GM23338 (cell line): ENCODE measurements at regions not wholly inside any gene's neighbourhood (a gene's known extent, or its start where the extent isn't known, plus 50 kb on each side); places are given as distances from the start of the nearest gene placed in this dataset.

Experiments used
- CREB1 ChIP-seq: fragments of 250-450 bp; sonication (Bioruptor Pico); IDR thresholded peaks from 2 replicates; pipeline ENCODE4 v1.5.0; 2020; ENCODE audit warnings: low read depth, mild to moderate bottlenecking, moderate library complexity
- EZH2 ChIP-seq: fragments of 200-600 bp; sonication (generic); IDR thresholded peaks from one replicate; pipeline ENCODE4 v1.8.0; 2017; ENCODE audit warnings: antibody characterized with exemption, mild to moderate bottlenecking, low read depth; ENCODE audit not compliant: unreplicated experiment
- NANOG ChIP-seq: IDR thresholded peaks from 2 replicates; pipeline ENCODE4 v1.6.1; 2016; ENCODE audit warnings: antibody characterized with exemption, borderline replicate concordance
- POLR2AphosphoS5 ChIP-seq: IDR thresholded peaks from 2 replicates; pipeline ENCODE4 v1.6.1; 2016; ENCODE audit warnings: antibody characterized with exemption, low read depth
- ZNF114 ChIP-seq: fragments of 250-450 bp; sonication (Bioruptor Pico); IDR thresholded peaks from 2 replicates; pipeline ENCODE4 v1.5.0; 2020; ENCODE audit warnings: mild to moderate bottlenecking, moderate library complexity
- TF ChIP-seq, protein P1 (sequence below), 2 experiments: fragments of 200-600 bp in 1 of 2; sonication (generic) in 1 of 2; conservative IDR thresholded peaks; 2 replicates each; pipeline versions ENCODE4 v1.5.1 to v1.6.1; 2016 to 2017; ENCODE audit warnings: antibody characterized with exemption in 2 of 2, low read depth in 2 of 2, mild to moderate bottlenecking in 2 of 2, moderate library complexity in 1 of 2
- TF ChIP-seq, protein P2 (sequence below): IDR thresholded peaks from one replicate; pipeline ENCODE4 v1.6.1; 2018; ENCODE audit warnings: antibody characterized with exemption; ENCODE audit not compliant: unreplicated experiment
- TF ChIP-seq, protein P3 (sequence below): IDR thresholded peaks from 2 replicates; pipeline ENCODE4 v1.6.1; 2016; ENCODE audit warnings: antibody characterized with exemption

DNA sequence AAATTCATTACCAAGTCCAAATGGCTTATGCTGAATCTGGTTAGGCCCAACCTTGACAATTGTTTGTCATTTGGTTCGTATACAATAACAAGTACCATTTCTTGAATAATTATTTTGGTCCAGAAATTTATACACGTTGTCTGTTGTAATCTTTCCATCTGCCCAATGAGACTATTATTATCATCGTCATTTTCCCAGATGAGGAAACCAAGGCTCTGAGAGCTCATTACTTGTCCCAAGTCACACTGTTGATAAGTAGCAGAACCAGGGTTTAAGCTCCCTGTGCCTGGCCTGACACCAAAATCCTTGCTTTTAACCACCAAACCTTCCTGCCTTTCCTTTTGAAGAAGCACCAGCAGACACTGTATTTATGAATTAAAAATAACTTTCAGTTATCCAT is 81.3 kb downstream of the RGS2 start:
- TF ChIP-seq, protein P1, sequence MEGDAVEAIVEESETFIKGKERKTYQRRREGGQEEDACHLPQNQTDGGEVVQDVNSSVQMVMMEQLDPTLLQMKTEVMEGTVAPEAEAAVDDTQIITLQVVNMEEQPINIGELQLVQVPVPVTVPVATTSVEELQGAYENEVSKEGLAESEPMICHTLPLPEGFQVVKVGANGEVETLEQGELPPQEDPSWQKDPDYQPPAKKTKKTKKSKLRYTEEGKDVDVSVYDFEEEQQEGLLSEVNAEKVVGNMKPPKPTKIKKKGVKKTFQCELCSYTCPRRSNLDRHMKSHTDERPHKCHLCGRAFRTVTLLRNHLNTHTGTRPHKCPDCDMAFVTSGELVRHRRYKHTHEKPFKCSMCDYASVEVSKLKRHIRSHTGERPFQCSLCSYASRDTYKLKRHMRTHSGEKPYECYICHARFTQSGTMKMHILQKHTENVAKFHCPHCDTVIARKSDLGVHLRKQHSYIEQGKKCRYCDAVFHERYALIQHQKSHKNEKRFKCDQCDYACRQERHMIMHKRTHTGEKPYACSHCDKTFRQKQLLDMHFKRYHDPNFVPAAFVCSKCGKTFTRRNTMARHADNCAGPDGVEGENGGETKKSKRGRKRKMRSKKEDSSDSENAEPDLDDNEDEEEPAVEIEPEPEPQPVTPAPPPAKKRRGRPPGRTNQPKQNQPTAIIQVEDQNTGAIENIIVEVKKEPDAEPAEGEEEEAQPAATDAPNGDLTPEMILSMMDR (conservative IDR thresholded peaks at IDR 0.05; ENCODE audit: low read depth in 2 of 2), result no peak
- TF ChIP-seq POLR2AphosphoS5 (no peak), ZNF114 (CRISPR knock-in tag) (no peak), EZH2 (no peak), CREB1 (CRISPR knock-in tag) (no peak), NANOG (no peak)
- TF ChIP-seq, protein P2, sequence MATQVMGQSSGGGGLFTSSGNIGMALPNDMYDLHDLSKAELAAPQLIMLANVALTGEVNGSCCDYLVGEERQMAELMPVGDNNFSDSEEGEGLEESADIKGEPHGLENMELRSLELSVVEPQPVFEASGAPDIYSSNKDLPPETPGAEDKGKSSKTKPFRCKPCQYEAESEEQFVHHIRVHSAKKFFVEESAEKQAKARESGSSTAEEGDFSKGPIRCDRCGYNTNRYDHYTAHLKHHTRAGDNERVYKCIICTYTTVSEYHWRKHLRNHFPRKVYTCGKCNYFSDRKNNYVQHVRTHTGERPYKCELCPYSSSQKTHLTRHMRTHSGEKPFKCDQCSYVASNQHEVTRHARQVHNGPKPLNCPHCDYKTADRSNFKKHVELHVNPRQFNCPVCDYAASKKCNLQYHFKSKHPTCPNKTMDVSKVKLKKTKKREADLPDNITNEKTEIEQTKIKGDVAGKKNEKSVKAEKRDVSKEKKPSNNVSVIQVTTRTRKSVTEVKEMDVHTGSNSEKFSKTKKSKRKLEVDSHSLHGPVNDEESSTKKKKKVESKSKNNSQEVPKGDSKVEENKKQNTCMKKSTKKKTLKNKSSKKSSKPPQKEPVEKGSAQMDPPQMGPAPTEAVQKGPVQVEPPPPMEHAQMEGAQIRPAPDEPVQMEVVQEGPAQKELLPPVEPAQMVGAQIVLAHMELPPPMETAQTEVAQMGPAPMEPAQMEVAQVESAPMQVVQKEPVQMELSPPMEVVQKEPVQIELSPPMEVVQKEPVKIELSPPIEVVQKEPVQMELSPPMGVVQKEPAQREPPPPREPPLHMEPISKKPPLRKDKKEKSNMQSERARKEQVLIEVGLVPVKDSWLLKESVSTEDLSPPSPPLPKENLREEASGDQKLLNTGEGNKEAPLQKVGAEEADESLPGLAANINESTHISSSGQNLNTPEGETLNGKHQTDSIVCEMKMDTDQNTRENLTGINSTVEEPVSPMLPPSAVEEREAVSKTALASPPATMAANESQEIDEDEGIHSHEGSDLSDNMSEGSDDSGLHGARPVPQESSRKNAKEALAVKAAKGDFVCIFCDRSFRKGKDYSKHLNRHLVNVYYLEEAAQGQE, result no peak
- TF ChIP-seq, protein P3, sequence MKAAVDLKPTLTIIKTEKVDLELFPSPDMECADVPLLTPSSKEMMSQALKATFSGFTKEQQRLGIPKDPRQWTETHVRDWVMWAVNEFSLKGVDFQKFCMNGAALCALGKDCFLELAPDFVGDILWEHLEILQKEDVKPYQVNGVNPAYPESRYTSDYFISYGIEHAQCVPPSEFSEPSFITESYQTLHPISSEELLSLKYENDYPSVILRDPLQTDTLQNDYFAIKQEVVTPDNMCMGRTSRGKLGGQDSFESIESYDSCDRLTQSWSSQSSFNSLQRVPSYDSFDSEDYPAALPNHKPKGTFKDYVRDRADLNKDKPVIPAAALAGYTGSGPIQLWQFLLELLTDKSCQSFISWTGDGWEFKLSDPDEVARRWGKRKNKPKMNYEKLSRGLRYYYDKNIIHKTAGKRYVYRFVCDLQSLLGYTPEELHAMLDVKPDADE, result no peak
